Heart right ventricle (tissue), 16 donors: ENCODE measurements at regions not wholly inside any gene's neighbourhood (a gene's known extent, or its start where the extent isn't known, plus 50 kb on each side); places are given as distances from the start of the nearest gene placed in this dataset.

Source experiments
- ATAC-seq, 8 donors: fragments of 200-7000 bp; cut with Tn5 transposase; one replicate each; pipeline ENCODE4 v1.9.1; 2020; ENCODE audit warnings: mild to moderate bottlenecking in 8 of 8, moderate library complexity in 8 of 8, moderate number of reproducible peaks in 1 of 8
- DNase-seq, 2 donors: peaks; one replicate each; pipeline ENCODE4 v3.0.0-alpha.2; 2020
- H3K27ac ChIP-seq, 10 donors: fragments of 200-600 bp; sonication (generic) in 2 of 10; one replicate each; pipeline versions ENCODE4 v1.5.0 to v1.8.0; 2020 to 2022; ENCODE audit warnings: mild to moderate bottlenecking in 3 of 10
- H3K27me3 ChIP-seq, 7 donors: fragments of 200-600 bp; one replicate each; pipeline ENCODE4 v1.8.0; 2021 to 2022; ENCODE audit warnings: mild to moderate bottlenecking in 2 of 7
- H3K36me3 ChIP-seq, 9 donors: fragments of 200-600 bp; sonication (generic) in 1 of 9; one replicate each; pipeline versions ENCODE4 v1.5.0 to v1.8.0; 2020 to 2022; ENCODE audit warnings: mild to moderate bottlenecking in 2 of 9
- H3K4me1 ChIP-seq, 9 donors: fragments of 200-600 bp; sonication (generic) in 1 of 9; one replicate each; pipeline versions ENCODE4 v1.5.0 to v1.8.0; 2020 to 2022; ENCODE audit warnings: mild to moderate bottlenecking in 4 of 9
- H3K4me3 ChIP-seq, 10 donors: fragments of 200-600 bp; sonication (generic) in 2 of 10; one replicate each; pipeline versions ENCODE4 v1.5.0 to v1.8.0; 2020 to 2022; ENCODE audit warnings: mild to moderate bottlenecking in 7 of 10, moderate library complexity in 2 of 10
- H3K9me3 ChIP-seq, 11 donors: fragments of 200-600 bp in 10 of 11; sonication (generic) in 2 of 11; one replicate each; pipeline versions ENCODE4 v1.5.0 to v1.8.0; 2013 to 2022; ENCODE audit warnings: mild to moderate bottlenecking in 2 of 11, control low read depth in 1 of 11, moderate library complexity in 1 of 11
- CTCF ChIP-seq, 9 donors: fragments of 200-600 bp; sonication (generic) in 2 of 9; IDR thresholded peaks; one replicate each; pipeline versions ENCODE4 v1.5.0 to v1.8.0; 2021 to 2022; ENCODE audit warnings: antibody characterized with exemption in 9 of 9, mild to moderate bottlenecking in 5 of 9, moderate library complexity in 1 of 9
- WGBS, 2 donors: extraction: QIAGEN DNeasy Blood & Tissue Kit; methylation state at CpG; one replicate each; pipeline ENCODE4 v1.1.7; 2013; ENCODE audit warnings: inconsistent platforms in 1 of 2; 5-methylcytosine and 5-hydroxymethylcytosine counted together
- intact Hi-C, 10 donors: fragments of 100-400 bp; cut with DNase I; formaldehyde crosslinking; loops; one replicate each; pipeline versions ENCODE4 v1.11.1 to v1.14.2; 2022
- donor health status: Arrhythmogenic right ventricular cardiomyopathy.
- donor health status: ischemic (EF 13 %, LVEDD 7.1; RV severe dilation, severe dysfunction).
- donor health status: healthy with polysubstance abuse.
- donor health status: DM: no; HTN: yes; CAD: no.
- donor health status: DM: no; HTN: no; CAD: no.
- donor health status: ischemic (EF 25% LVEDD 6.9; RV normal size, moderate dysfunction).
- donor health status: ischemic (EF 25% LVEDD 5.7; RV mildly dilated, moderate dysfunction).
- donor health status: healthy.
- donor health status: DM: yes; HTN: yes; CAD: no.
- donor health status: Ischemic cardiomyopathy.
- donor health status: ischemic (EF 35%, LVEDD 5.7; RV mildly dilated, moderate dysfunction).
- donor health status: nonischemic (EF 11% LVEDD 7.7; RV severe dilation, severe dysfunction).
- donor health status: DM: yes; HTN: yes; CAD: no.
- donor health status: PGD.
- donor health status: ischemic (EF 29% LVEDD 5.4; RV normal size, mild dysfunction).
- donor health status: nonischemic (EF 23%, LVEDD 6.1; RV moderate dilation, normal function).

- H3K27me3 ChIP-seq: no peaks in the 10 kb centered on the region
- no peaks in the 10 kb centered on the region for H3K36me3 ChIP-seq
- H3K4me3 ChIP-seq: no peak overlapping the region
- no peak for DNase-seq
- intact Hi-C loops: no loop called here
- TF ChIP-seq CTCF (IDR thresholded peaks at IDR 0.05): no peak
- no peaks in the 10 kb centered on the region for H3K9me3 ChIP-seq
- ATAC-seq: no peak
- no peak overlapping the region for H3K27ac ChIP-seq
- H3K4me1 ChIP-seq: no peaks in the 10 kb centered on the region
Observed at GRCh38 chr2:44112096-44112495, 56.6 kb upstream of the PPM1B start.

GRCh38 chr2:44116319-44116718 is 52.4 kb upstream of the PPM1B start:
- no peak for ATAC-seq
- no peaks in the 10 kb centered on the region for H3K27me3 ChIP-seq
- intact Hi-C loops: no loop called here
- no peak for TF ChIP-seq CTCF (IDR thresholded peaks at IDR 0.05)
- no peaks in the 10 kb centered on the region for H3K36me3 ChIP-seq
- no peak for DNase-seq
- WGBS, 2 donors: 89 to 91% methylated on average over 3 of the region's 3 CpGs
- H3K9me3 ChIP-seq: no peaks in the 10 kb centered on the region
- no peak overlapping the region for H3K4me3 ChIP-seq
- peaks cover 0 to 12% (median 0%) of the 10 kb centered on the region in 9 donors for H3K4me1 ChIP-seq
- H3K27ac ChIP-seq: no peak overlapping the region

- 81 to 84% methylated on average over 10 of the region's 10 CpGs for WGBS, 2 donors
- Histone ChIP-seq H3K9me3 (no peaks in the 10 kb centered on the region), H3K36me3 (no peaks in the 10 kb centered on the region), H3K27me3 (no peaks in the 10 kb centered on the region), H3K4me3 (no peak overlapping the region), H3K4me1 (peaks cover 0 to 12% (median 0%) of the 10 kb centered on the region in 9 donors), H3K27ac (no peak overlapping the region)
- no peak for DNase-seq
- intact Hi-C loops: no loop called here
- no peak for TF ChIP-seq CTCF (IDR thresholded peaks at IDR 0.05)
- ATAC-seq: no peak
Observed at GRCh38 chr2:44118257-44118656, 50.4 kb upstream of the PPM1B start.
